MM.1S (cell line): ENCODE measurements at regions not wholly inside any gene's neighbourhood (a gene's known extent, or its start where the extent isn't known, plus 50 kb on each side); places are given as distances from the start of the nearest gene placed in this dataset.

Source experiments
- DNase-seq: peaks from one replicate; pipeline ENCODE4 v3.0.0-alpha.2; 2015
- H2AFZ ChIP-seq: fragments of 300-600 bp; sonication (generic); 2 replicates; pipeline ENCODE4 v1.6.0; 2016; ENCODE audit warnings: antibody characterized with exemption, low read length
- H3F3A ChIP-seq: fragments of 300-600 bp; sonication (generic); 2 replicates; pipeline ENCODE4 v1.6.1; 2016; ENCODE audit warnings: mild to moderate bottlenecking, antibody characterized with exemption, low read length, moderate library complexity, mixed read lengths; ENCODE audit not compliant: insufficient read depth
- H3K27ac ChIP-seq: fragments of 300-600 bp; sonication (generic); 2 replicates; pipeline ENCODE4 v1.5.1; 2016; ENCODE audit warnings: mild to moderate bottlenecking, low read length
- H3K27me3 ChIP-seq: fragments of 300-600 bp; sonication (generic); replicated peaks from 2 replicates; pipeline ENCODE4 v1.6.0; 2016; ENCODE audit warnings: low read length; ENCODE audit not compliant: insufficient read depth
- H3K36me3 ChIP-seq: fragments of 300-600 bp; sonication (generic); replicated peaks from 2 replicates; pipeline ENCODE4 v1.6.1; 2016; ENCODE audit warnings: mild to moderate bottlenecking, low read length, mixed read lengths; ENCODE audit not compliant: insufficient read depth
- H3K4me1 ChIP-seq: fragments of 300-600 bp; sonication (generic); 2 replicates; pipeline ENCODE4 v1.6.1; 2016; ENCODE audit warnings: low read length, mixed read lengths
- H3K4me2 ChIP-seq: fragments of 300-600 bp; sonication (generic); 2 replicates; pipeline ENCODE4 v1.6.0; 2016; ENCODE audit warnings: low read depth, low read length
- H3K4me3 ChIP-seq: fragments of 300-600 bp; sonication (generic); 2 replicates; pipeline ENCODE4 v1.5.1; 2016; ENCODE audit warnings: low read length, mixed read lengths
- H3K79me2 ChIP-seq: fragments of 300-600 bp; sonication (generic); 2 replicates; pipeline ENCODE4 v1.6.1; 2016; ENCODE audit warnings: mixed run types, low read length, mixed read lengths
- H3K9ac ChIP-seq: fragments of 300-600 bp; sonication (generic); 2 replicates; pipeline ENCODE4 v1.6.1; 2016; ENCODE audit warnings: low read length, mixed read lengths
- H3K9me2 ChIP-seq: fragments of 300-600 bp; sonication (generic); replicated peaks from 2 replicates; pipeline ENCODE4 v1.6.1; 2016; ENCODE audit warnings: mild to moderate bottlenecking, low read length, mixed read lengths; ENCODE audit not compliant: insufficient read depth
- H3K9me3 ChIP-seq: fragments of 300-600 bp; sonication (generic); replicated peaks from 2 replicates; pipeline ENCODE4 v1.6.1; 2016; ENCODE audit warnings: mild to moderate bottlenecking, low read length, mixed read lengths; ENCODE audit not compliant: insufficient read depth
- H4K20me1 ChIP-seq: fragments of 300-600 bp; sonication (generic); 2 replicates; pipeline ENCODE4 v1.6.1; 2016; ENCODE audit warnings: mild to moderate bottlenecking, low read length, moderate library complexity, mixed read lengths; ENCODE audit not compliant: insufficient read depth
- CTCF ChIP-seq: fragments of 300-600 bp; sonication (generic); IDR thresholded peaks from 2 replicates; pipeline ENCODE4 v1.5.1; 2016; ENCODE audit warnings: antibody characterized with exemption, low read length, mixed read lengths
- EZH2 ChIP-seq: fragments of 300-600 bp; sonication (generic); optimal IDR thresholded peaks from 2 replicates; pipeline ENCODE3; 2017; ENCODE audit warnings: low read depth, mild to moderate bottlenecking, antibody characterized with exemption, low read length, mixed read lengths
- EZH2phosphoT487 ChIP-seq: fragments of 300-600 bp; sonication (generic); IDR thresholded peaks from 2 replicates; pipeline ENCODE4 v1.6.1; 2018; ENCODE audit warnings: antibody characterized with exemption, low read length

- H3F3A ChIP-seq, result no peaks in the 10 kb centered on the region
- TF ChIP-seq EZH2 (no peak), EZH2phosphoT487 (no peak), CTCF (no peak)
- no peaks in the 10 kb centered on the region for H3K36me3 ChIP-seq
- no peaks in the 10 kb centered on the region for H3K9me2 ChIP-seq
- no peaks in the 10 kb centered on the region for H3K9me3 ChIP-seq
- H3K4me1 ChIP-seq, result 0 out of 2 replicates have a peak, but pooled peaks cover under 1% of the 10 kb centered on the region
- H2AFZ ChIP-seq, result no peak overlapping the region
- H3K79me2 ChIP-seq, result no peaks in the 10 kb centered on the region
- no peak overlapping the region for H3K27ac ChIP-seq
- no peak for DNase-seq
- no peaks in the 10 kb centered on the region for H4K20me1 ChIP-seq
- H3K4me2 ChIP-seq, result no peak overlapping the region
- H3K9ac ChIP-seq, result no peak overlapping the region
- no peak overlapping the region for H3K4me3 ChIP-seq
- H3K27me3 ChIP-seq, result no peaks in the 10 kb centered on the region
These were observed 297.9 kb downstream of the OTOL1 start for GRCh38 chr3:161794551-161794950.

GRCh38 chr3:161796312-161796711 lies 299.7 kb downstream of the OTOL1 start:
- H3F3A ChIP-seq, result no peaks in the 10 kb centered on the region
- no peaks in the 10 kb centered on the region for H3K9me3 ChIP-seq
- no peak overlapping the region for H3K4me2 ChIP-seq
- H3K79me2 ChIP-seq, result no peaks in the 10 kb centered on the region
- DNase-seq, result no peak
- no peak overlapping the region for H2AFZ ChIP-seq
- no peak overlapping the region for H3K4me3 ChIP-seq
- no peaks in the 10 kb centered on the region for H3K27me3 ChIP-seq
- H4K20me1 ChIP-seq, result no peaks in the 10 kb centered on the region
- TF ChIP-seq EZH2 (no peak), EZH2phosphoT487 (no peak), CTCF (no peak)
- H3K4me1 ChIP-seq, result peaks cover 10% of the 10 kb centered on the region
- H3K36me3 ChIP-seq, result no peaks in the 10 kb centered on the region
- H3K9ac ChIP-seq, result no peak overlapping the region
- no peak overlapping the region for H3K27ac ChIP-seq
- no peaks in the 10 kb centered on the region for H3K9me2 ChIP-seq

- H3F3A ChIP-seq, result no peaks in the 10 kb centered on the region
- H3K27me3 ChIP-seq, result no peaks in the 10 kb centered on the region
- no peaks in the 10 kb centered on the region for H3K79me2 ChIP-seq
- no peak for TF ChIP-seq EZH2phosphoT487
- TF ChIP-seq CTCF, result no peak
- TF ChIP-seq EZH2, result no peak
- no peaks in the 10 kb centered on the region for H3K9me2 ChIP-seq
- no peak for DNase-seq
- H3K4me2 ChIP-seq, result no peak overlapping the region
- H3K4me1 ChIP-seq, result peaks cover 14% of the 10 kb centered on the region
- no peak overlapping the region for H3K9ac ChIP-seq
- H3K36me3 ChIP-seq, result no peaks in the 10 kb centered on the region
- no peak overlapping the region for H2AFZ ChIP-seq
- H3K4me3 ChIP-seq, result no peak overlapping the region
- no peaks in the 10 kb centered on the region for H3K9me3 ChIP-seq
- H3K27ac ChIP-seq, result no peak overlapping the region
- no peaks in the 10 kb centered on the region for H4K20me1 ChIP-seq
These were observed 300.2 kb downstream of the OTOL1 start for GRCh38 chr3:161796780-161797179.
